ENCODE measurements at regions not wholly inside any gene's neighbourhood (a gene's known extent, or its start where the extent isn't known, plus 50 kb on each side); places are given as distances from the start of the nearest gene placed in this dataset.

- DNase-seq (ENCODE audit: low read depth) = no peak
These were observed 109.1 kb upstream of the CTTNBP2 start for GRCh38 chr7:117982071-117983055.

GRCh38 chr7:117986645-117987269 lies 113.5 kb upstream of the CTTNBP2 start:
- TF ChIP-seq CTCF (IDR thresholded peaks at IDR 0.05; ENCODE audit: control insufficient read depth, insufficient read depth, low read depth, low read length, missing control alignments) = no peak
- DNase-seq (ENCODE audit: low read depth) = no peak
- no peak overlapping the region for H3K4me3 ChIP-seq (ENCODE audit: control insufficient read depth, low read depth, low read length)

More at GRCh38 chr7:117982071-117983055, 109.1 kb upstream of the CTTNBP2 start:
- H3K4me3 ChIP-seq (ENCODE audit: control insufficient read depth, low read depth, low read length) = no peak overlapping the region
- TF ChIP-seq CTCF (IDR thresholded peaks at IDR 0.05; ENCODE audit: control insufficient read depth, insufficient read depth, low read depth, low read length, missing control alignments) = no peak

- DNase-seq (ENCODE audit: low read depth) = no peak
- no peak overlapping the region for H3K4me3 ChIP-seq (ENCODE audit: control insufficient read depth, low read depth, low read length)
- TF ChIP-seq CTCF (IDR thresholded peaks at IDR 0.05; ENCODE audit: control insufficient read depth, insufficient read depth, low read depth, low read length, missing control alignments) = no peak
These were observed 117.6 kb upstream of the CTTNBP2 start for GRCh38 chr7:117990834-117991233.

GRCh38 chr7:117992635-117993376 lies 119.6 kb upstream of the CTTNBP2 start:
- TF ChIP-seq CTCF (IDR thresholded peaks at IDR 0.05; ENCODE audit: control insufficient read depth, insufficient read depth, low read depth, low read length, missing control alignments) = no peak
- no peak for DNase-seq (ENCODE audit: low read depth)
- H3K4me3 ChIP-seq (ENCODE audit: control insufficient read depth, low read depth, low read length) = no peak overlapping the region

GRCh38 chr7:117993377-117994003 lies 120.2 kb upstream of the CTTNBP2 start:
- TF ChIP-seq CTCF (IDR thresholded peaks at IDR 0.05; ENCODE audit: control insufficient read depth, insufficient read depth, low read depth, low read length, missing control alignments) = no peak
- no peak for DNase-seq (ENCODE audit: low read depth)
- no peak overlapping the region for H3K4me3 ChIP-seq (ENCODE audit: control insufficient read depth, low read depth, low read length)
